ENCODE measurements at regions not wholly inside any gene's neighbourhood (a gene's known extent, or its start where the extent isn't known, plus 50 kb on each side); places are given as distances from the start of the nearest gene placed in this dataset.
"Not testable (repeated sequence)": the region's sequence is repeated elsewhere in the genome, so short reads cannot be mapped to it uniquely, and the experiment has no call there.

DNA sequence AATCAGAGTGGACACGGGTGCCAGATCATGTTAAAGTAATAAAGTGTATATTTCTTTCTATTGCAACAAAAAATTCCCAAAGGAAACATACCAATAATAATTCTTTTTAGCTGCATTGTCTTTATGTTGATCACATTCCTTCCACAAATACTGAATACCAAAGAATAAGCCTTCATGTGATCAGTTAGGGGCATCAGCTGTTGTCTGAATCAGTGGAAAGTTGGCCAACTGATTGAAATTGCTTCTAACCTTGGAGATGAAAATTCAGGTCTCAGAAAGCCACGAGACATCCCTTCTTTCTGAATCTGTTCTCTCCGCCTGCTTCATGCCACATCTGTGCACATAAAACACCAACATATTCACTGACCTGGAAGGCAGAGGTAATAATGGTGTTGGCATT lies 785.2 kb downstream of the KCNA4 start:
- ATAC-seq, result no peak
- Histone ChIP-seq H3K27ac (ENCODE audit: low read length) (no peak overlapping the region), H4K20me1 (ENCODE audit: low read length) (no peaks in the 10 kb centered on the region), H3F3A (ENCODE audit: low read length, unreplicated experiment) (no peaks in the 10 kb centered on the region), H3K79me2 (ENCODE audit: low read length) (no peaks in the 10 kb centered on the region), H3K9me3 (ENCODE audit: low read length) (no peaks in the 10 kb centered on the region), H3K9me2 (replicated peaks; ENCODE audit: low read length) (no peaks in the 10 kb centered on the region), H3K4me2 (ENCODE audit: low read length) (no peak overlapping the region), H2AFZ (ENCODE audit: low read length) (no peak overlapping the region), H3K27me3 (ENCODE audit: low read length) (no peaks in the 10 kb centered on the region), H3K9ac (ENCODE audit: low read length) (no peak overlapping the region), H3K4me3 (ENCODE audit: low read length) (no peak overlapping the region), H3K36me3 (ENCODE audit: low read depth, low read length) (no peaks in the 10 kb centered on the region), H3K4me1 (ENCODE audit: insufficient read depth, low read length) (no peaks in the 10 kb centered on the region)
- CTCF ChIA-PET, result no interaction called here
- DNase-seq, result no peak
- BruUV-seq (replicated peaks), result no TSS peak
- no peak for TF ChIP-seq EZH2phosphoT487 (IDR thresholded peaks at IDR 0.05; ENCODE audit: borderline replicate concordance, low read length)
- TF ChIP-seq, protein P1, sequence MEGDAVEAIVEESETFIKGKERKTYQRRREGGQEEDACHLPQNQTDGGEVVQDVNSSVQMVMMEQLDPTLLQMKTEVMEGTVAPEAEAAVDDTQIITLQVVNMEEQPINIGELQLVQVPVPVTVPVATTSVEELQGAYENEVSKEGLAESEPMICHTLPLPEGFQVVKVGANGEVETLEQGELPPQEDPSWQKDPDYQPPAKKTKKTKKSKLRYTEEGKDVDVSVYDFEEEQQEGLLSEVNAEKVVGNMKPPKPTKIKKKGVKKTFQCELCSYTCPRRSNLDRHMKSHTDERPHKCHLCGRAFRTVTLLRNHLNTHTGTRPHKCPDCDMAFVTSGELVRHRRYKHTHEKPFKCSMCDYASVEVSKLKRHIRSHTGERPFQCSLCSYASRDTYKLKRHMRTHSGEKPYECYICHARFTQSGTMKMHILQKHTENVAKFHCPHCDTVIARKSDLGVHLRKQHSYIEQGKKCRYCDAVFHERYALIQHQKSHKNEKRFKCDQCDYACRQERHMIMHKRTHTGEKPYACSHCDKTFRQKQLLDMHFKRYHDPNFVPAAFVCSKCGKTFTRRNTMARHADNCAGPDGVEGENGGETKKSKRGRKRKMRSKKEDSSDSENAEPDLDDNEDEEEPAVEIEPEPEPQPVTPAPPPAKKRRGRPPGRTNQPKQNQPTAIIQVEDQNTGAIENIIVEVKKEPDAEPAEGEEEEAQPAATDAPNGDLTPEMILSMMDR (conservative IDR thresholded peaks at IDR 0.05; ENCODE audit: low read depth, low read length), result no peak
- POLR2A ChIA-PET (ENCODE audit: unreplicated experiment), result no interaction called here
- intact Hi-C loops (cut with micrococcal nuclease), result no loop called here

DNA sequence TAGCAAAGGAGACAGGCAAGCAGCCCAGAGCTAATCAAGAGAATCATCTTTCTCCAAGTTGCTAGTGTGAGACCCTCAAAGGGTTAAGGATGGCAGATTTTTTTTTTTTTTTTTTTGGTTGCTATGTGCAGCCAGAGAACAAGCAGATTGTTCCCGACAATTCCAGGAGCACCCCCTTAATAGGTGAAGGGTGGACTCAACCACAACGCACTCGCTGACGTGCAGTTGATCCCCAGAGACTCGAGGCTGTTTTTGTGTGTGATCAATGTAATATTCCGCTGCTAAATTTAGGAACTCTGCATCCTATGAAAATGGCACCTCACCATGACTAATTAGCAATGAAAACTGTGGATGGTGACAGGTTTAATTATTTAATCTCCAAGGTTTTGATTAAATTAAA lies 789.0 kb downstream of the KCNA4 start:
- Histone ChIP-seq H2AFZ (ENCODE audit: low read length) (no peak overlapping the region), H3K4me3 (ENCODE audit: low read length) (no peak overlapping the region), H3K27ac (ENCODE audit: low read length) (no peak overlapping the region), H3K9me3 (ENCODE audit: low read length) (no peaks in the 10 kb centered on the region), H3K27me3 (ENCODE audit: low read length) (no peaks in the 10 kb centered on the region), H3K9ac (ENCODE audit: low read length) (no peak overlapping the region), H3K4me2 (ENCODE audit: low read length) (no peak overlapping the region), H3K4me1 (ENCODE audit: insufficient read depth, low read length) (no peaks in the 10 kb centered on the region), H3K36me3 (ENCODE audit: low read depth, low read length) (no peaks in the 10 kb centered on the region), H3K9me2 (replicated peaks; ENCODE audit: low read length) (no peaks in the 10 kb centered on the region), H4K20me1 (ENCODE audit: low read length) (no peaks in the 10 kb centered on the region), H3K79me2 (ENCODE audit: low read length) (no peaks in the 10 kb centered on the region), H3F3A (ENCODE audit: low read length, unreplicated experiment) (no peaks in the 10 kb centered on the region)
- no TSS peak for BruUV-seq (replicated peaks)
- ChIA-PET CTCF (no interaction called here), POLR2A (ENCODE audit: unreplicated experiment) (no interaction called here)
- DNase-seq, result no peak
- intact Hi-C loops (cut with micrococcal nuclease), result no loop called here
- ATAC-seq, result no peak
- no peak for TF ChIP-seq EZH2phosphoT487 (IDR thresholded peaks at IDR 0.05; ENCODE audit: borderline replicate concordance, low read length)
- TF ChIP-seq EZH2 (IDR thresholded peaks at IDR 0.05; ENCODE audit: low read length, unreplicated experiment), result no peak
- TF ChIP-seq, protein P1 (conservative IDR thresholded peaks at IDR 0.05; ENCODE audit: low read depth, low read length), result no peak

DNA sequence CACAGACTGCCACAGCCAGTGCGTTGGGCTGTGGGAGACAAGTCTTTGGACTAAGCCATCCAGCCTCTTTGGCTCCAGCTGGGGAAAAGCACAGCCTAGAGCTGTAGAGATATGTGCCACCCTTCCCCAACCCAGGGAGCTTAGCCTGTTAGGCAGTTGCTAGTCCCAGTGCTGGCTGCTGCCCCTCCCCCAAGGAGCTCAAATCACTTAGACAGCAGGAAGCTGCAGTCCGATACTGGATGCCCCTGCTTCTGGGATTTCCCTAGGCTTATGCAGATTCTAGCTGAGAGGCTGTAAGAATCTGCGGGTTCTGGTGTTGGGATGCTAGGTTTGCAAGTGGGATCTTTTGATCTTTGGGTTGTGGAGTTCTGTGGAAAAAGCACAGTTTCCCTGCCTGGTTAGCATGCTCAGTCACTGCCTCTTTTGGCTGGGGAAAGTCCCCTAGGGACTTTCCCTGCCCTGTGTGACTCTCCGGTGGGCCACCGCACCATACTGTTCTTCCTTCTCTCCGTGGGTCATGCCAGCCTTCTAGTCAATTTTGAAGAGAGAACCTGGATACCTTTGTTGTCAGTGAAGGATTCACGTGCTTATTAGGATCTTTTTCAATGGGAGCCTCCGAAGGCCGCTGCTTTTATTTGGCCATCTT lies 792.0 kb downstream of the KCNA4 start:
- Histone ChIP-seq H3F3A (ENCODE audit: low read length, unreplicated experiment) (no peaks in the 10 kb centered on the region), H3K9ac (ENCODE audit: low read length) (no peak overlapping the region), H3K27ac (ENCODE audit: low read length) (no peak overlapping the region), H3K9me2 (replicated peaks; ENCODE audit: low read length) (no peaks in the 10 kb centered on the region), H4K20me1 (ENCODE audit: low read length) (no peaks in the 10 kb centered on the region), H3K4me1 (ENCODE audit: insufficient read depth, low read length) (no peaks in the 10 kb centered on the region), H3K4me2 (ENCODE audit: low read length) (no peak overlapping the region), H2AFZ (ENCODE audit: low read length) (no peak overlapping the region), H3K27me3 (ENCODE audit: low read length) (no peaks in the 10 kb centered on the region), H3K4me3 (ENCODE audit: low read length) (no peak overlapping the region), H3K9me3 (ENCODE audit: low read length) (no peaks in the 10 kb centered on the region), H3K79me2 (ENCODE audit: low read length) (no peaks in the 10 kb centered on the region), H3K36me3 (ENCODE audit: low read depth, low read length) (no peaks in the 10 kb centered on the region)
- CTCF ChIA-PET, result no interaction called here
- no peak for TF ChIP-seq EZH2 (IDR thresholded peaks at IDR 0.05; ENCODE audit: low read length, unreplicated experiment)
- TF ChIP-seq EZH2phosphoT487 (IDR thresholded peaks at IDR 0.05; ENCODE audit: borderline replicate concordance, low read length), result no peak
- TF ChIP-seq, protein P1 (conservative IDR thresholded peaks at IDR 0.05; ENCODE audit: low read depth, low read length), result no peak
- intact Hi-C loops (cut with micrococcal nuclease), result no loop called here
- DNase-seq (no peak), ATAC-seq (no peak)
- POLR2A ChIA-PET (ENCODE audit: unreplicated experiment), result no interaction called here
- BruUV-seq (replicated peaks), result no TSS peak

DNA sequence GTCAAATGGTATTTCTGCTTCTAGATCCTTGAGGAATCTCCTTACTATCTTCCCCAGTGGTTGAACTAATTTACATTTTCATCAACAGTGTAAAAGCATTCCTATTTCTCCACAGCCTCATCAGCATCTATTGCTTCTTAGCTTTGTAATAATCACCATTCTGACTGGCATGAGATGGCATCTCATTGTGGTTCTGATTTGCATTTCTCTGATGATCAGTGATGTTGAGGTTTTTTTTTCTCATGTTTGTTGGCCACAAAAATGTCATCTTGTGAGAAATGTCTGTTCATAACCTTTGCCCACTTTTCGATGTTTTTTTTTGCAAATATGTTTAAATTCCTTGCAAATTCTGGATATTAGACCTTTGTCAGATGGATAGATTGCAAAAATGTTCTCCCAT lies 797.3 kb downstream of the KCNA4 start:
- H3K9me3 ChIP-seq (ENCODE audit: low read length); CTCF ChIA-PET: not testable (repeated sequence)

More for the DNA sequence above, 797.3 kb downstream of the KCNA4 start:
- H4K20me1 ChIP-seq (ENCODE audit: low read length); ATAC-seq; H3K27ac ChIP-seq (ENCODE audit: low read length); H3K4me2 ChIP-seq (ENCODE audit: low read length); H2AFZ ChIP-seq (ENCODE audit: low read length); H3K9ac ChIP-seq (ENCODE audit: low read length); H3K4me1 ChIP-seq (ENCODE audit: insufficient read depth, low read length); POLR2A ChIA-PET (ENCODE audit: unreplicated experiment); H3K36me3 ChIP-seq (ENCODE audit: low read depth, low read length); DNase-seq; intact Hi-C loops (cut with micrococcal nuclease); H3F3A ChIP-seq (ENCODE audit: low read length, unreplicated experiment); H3K9me2 ChIP-seq (replicated peaks; ENCODE audit: low read length); H3K27me3 ChIP-seq (ENCODE audit: low read length); H3K79me2 ChIP-seq (ENCODE audit: low read length); H3K4me3 ChIP-seq (ENCODE audit: low read length); BruUV-seq (replicated peaks): not testable (repeated sequence)
